SK-N-DZ (cell line): ENCODE measurements at regions not wholly inside any gene's neighbourhood (a gene's known extent, or its start where the extent isn't known, plus 50 kb on each side); places are given as distances from the start of the nearest gene placed in this dataset.
A peak's percentile ranks its signal among the peaks of the same experiment; 100 is the strongest.

ENCODE experiments used
- DNase-seq: peaks from one replicate; pipeline ENCODE4 v3.0.0-alpha.2; 2015; ENCODE audit warnings: low spot score

- DNase-seq: no peak
These were observed 55.3 kb upstream of the POM121L12 start for GRCh38 chr7:52980129-52980528.

DNA sequence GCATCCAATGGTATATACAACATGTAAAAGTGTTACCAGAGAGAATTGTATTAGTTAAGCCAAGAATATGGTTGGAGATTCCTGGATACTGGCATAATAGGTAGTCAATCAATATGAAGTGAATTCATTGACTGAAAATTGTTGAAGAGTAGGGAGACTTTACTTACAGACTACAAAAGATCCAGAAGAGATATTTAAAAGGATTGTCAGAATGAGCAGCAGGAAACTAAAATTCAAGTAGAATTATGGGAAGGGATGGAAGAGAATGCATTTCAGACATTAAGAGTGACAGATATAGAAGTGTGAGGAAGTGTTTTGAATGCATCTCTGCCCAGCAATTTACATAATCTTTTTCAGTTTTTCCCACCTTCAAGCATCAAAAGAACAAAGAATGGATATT is 62.3 kb upstream of the POM121L12 start:
- no peak for DNase-seq

DNA sequence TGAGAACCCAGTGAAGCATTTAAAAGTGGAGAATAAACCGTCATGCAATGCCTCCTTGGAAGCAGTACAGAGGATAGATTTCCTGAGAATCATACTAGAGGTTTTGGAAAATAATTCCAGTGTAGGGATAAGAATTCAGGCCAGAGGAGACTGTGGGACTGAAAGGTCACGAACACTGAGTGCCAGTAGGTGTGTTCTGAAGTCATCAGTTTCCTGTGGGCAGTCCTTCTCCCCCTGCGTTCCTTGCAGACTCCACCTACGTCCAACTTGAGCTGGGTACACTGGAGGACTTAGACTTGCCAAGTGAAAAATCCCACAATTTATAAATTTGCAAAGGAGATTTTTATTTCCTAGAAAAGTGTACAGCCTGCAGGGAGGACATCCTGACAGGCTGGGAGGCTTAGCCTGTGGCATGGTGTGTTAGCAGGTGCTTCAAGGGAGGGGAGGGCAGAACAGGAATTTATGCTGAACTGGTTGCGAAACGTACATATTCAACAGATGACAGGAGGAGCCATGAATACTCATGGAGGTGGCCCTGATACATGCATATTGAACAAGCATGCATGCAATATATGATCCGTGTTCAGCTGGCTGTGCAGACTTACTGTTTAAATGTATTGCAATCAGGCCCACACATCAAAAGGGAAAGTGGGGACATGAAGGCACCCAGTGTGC is 72.9 kb upstream of the POM121L12 start:
- DNase-seq: no peak

- DNase-seq: no peak
These were observed 74.3 kb upstream of the POM121L12 start for GRCh38 chr7:52961084-52961483.

- DNase-seq: no peak
These were observed 75.4 kb upstream of the POM121L12 start for GRCh38 chr7:52959878-52960660.

- DNase-seq: no peak
These were observed 76.1 kb upstream of the POM121L12 start for GRCh38 chr7:52959336-52959735.

GRCh38 chr7:52958621-52959140 is 76.8 kb upstream of the POM121L12 start:
- DNase-seq: no peak

DNA sequence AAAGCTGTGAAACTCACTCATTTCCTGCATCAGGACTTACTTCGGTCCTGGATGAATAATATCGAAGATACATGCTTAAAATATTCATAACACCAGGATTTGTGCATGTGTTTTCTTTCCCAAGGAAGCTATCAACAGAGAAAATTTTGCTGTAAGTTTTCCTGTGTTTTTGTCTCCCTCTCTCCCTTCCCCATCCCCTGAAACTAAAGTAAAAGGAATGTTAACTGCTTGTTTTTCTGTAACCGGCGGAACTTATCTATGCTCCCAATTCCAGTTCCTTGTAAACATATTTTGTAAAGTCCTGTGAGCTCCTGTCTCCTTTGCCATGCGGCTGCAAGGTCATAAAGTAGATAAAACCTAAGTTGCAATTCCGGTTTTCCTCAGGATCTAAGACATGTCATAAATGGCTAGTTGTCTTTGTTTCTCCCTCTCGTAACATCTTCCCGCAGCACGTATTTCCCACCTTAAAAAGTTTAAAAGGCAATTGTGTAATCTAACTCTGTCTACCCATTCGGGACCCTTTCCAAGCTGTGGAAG is 79.0 kb upstream of the POM121L12 start:
- DNase-seq: no peak

DNA sequence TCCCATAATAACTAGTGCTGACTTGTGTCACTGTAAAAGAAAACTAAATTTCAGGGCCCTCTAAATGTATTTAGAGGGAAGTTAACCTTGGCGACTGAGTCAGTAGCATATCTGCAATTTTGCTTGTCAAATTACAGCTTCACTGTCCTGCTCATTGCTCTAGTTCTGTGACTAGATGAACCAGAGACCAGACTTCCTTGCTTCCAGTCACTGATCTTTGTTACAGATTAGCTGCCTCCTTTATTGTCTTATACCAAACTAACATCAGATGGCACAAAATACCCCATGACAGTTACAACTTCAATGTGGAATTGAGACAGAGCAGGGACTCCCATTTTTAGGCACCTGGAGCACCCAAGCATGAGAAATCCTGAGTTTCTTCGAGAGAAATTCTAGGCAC is 79.9 kb upstream of the POM121L12 start:
- peak; percentile 85 for DNase-seq

DNA sequence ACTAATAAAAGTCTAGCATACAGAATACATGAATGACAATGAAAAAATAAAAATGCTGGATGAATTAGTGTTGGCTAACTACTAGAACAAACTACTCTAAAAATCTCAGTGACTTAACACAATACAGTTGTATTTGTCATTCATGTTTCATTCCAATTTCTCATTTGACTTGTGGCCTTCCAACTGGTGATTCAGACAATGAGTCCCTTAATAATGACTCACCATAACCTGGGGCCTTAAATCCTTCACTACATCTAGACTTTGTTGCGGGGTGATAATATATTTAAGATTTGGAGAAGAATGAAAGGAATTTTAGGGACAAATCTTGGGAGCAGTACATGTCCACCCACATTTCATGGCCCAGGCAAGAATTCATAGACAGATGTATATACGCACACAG is 90.5 kb upstream of the POM121L12 start:
- DNase-seq: no peak

DNA sequence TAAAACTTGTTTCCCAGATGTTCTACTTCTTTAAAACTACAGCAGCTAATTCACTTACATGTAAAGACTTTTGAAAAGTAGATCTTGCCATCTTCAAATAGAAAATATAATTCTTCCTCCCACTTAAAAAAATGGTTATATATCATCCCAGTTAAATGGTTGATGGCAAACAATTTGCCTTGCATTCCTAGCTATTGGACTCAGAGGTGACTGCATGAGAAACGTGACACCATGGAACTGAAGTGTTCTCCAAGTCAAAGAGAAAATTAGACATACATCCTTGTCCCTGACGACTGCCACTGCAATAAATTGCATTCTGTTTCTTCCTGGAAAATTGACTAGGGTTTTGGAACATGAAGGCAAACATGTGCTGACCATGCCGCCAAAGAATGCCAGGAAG is 95.0 kb upstream of the POM121L12 start:
- no peak for DNase-seq

DNA sequence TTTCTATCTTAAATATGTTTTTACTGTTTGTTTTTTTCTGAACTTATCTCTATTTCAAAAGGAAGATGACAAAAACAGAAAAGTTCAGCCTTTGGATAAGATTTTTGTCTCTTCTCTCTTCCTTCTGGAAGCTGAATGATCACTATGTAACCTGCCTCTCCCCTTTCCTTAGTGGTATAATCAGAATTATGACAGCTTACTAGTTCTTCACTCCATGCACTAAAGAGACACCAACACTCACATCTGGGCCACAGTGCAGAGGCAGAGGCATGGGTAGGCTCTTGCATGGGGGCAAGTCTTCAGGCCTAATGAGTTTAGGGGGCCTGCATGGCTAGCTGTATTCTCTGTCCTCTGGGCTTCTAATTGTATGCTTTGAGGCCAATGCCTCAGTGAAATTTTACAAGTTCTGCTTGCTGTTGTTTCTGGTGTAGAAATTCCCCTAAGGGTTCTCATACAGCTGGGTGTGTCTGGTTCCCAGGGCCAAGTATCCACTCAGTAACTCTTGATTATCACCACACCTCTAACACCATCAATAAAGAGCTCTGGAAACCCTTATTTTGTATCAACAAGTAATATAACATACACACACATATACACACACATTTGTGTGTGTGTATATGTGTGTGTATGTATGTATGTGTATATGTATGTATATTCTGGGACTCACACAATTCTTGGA is 96.8 kb upstream of the POM121L12 start:
- DNase-seq: no peak

DNA sequence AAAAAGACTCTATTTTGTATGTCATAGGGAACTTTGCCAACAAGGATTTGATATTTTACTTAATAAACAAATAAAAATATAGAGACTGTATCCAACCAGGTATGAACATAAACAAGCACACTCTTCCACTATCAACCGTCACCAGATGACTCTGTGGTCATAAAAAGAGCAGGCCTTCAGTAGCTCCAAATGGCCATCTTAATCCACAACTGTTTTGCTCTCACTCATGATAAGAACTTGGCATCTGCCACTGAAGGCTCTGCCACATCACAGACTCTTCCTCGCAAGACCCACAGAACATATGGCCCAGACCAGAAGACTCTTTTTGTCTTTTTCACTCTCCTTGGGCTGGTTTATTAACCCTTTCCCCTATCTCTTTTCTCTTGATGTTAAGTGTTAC is 98.7 kb upstream of the POM121L12 start:
- no peak for DNase-seq

DNA sequence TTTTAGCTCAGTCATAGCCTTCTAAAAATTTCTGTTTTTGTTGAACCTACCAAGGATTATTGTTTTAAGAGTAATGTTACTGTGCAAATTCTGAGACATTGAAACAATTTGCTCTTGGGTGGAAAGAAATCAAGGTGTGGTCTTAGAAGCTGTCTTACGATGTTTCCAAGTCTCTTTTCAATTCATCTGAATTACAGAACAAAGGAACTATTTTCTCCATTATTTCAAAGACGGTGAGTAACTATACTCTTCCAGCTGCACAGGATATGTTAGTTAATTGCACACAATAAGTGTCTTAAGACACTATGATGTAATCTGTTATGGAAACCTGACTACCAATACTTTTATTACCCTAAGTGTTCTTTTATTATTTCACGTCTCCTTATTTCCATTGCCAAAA is 106.8 kb upstream of the POM121L12 start:
- DNase-seq: no peak

DNA sequence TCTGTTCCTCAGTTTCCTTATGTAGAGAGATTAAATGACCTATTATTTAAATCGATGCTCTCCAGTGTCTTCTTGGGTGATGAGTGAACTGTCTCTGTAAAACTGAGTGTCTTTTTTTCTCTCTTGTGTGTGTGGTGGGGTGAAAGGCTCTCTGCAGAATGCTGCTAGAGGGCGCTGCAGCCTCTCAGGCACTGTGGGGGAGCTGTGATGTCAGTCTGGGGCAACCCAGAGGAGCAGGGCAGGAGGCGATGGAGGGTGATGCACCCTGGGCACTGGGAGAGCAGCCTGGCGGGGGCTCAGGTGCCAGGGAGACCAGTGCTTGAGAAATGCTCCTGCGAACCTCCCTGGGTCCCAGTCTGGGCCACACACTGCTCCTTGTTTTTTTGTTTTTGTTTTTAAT is 110.1 kb upstream of the POM121L12 start:
- no peak for DNase-seq

GRCh38 chr7:52920977-52921376 is 114.5 kb upstream of the POM121L12 start:
- DNase-seq: peak; percentile 99

DNA sequence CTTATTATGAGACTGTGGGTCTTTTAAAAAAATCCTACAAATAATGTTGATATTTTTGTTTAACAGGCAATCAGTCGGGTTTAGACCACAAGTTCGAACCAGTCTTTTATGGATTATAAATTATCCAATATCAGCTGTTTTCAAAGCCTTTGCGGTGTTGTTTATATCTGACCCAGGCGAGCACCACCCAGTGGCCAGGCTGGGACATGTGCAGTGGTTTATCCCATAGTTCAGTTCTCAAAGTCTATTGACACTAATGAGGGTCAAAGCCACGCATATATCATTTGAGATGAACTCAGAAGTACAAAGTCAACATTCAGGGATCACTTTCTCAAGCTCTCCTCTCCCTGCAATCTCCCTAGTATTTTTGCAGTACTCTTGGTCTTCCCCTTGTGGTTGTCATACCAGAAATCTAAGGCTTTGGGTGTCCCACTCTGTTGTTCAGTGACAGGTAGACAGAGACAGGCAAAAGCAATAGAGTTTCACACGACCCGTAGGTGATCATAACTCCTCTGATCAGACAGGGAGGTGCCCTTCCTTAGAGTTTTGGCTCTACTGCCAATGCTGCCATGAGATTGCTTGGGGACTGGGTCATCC is 117.4 kb upstream of the POM121L12 start:
- DNase-seq: no peak

- DNase-seq: no peak
These were observed 123.6 kb upstream of the POM121L12 start for GRCh38 chr7:52911795-52912194.

- DNase-seq: no peak
These were observed 124.1 kb upstream of the POM121L12 start for GRCh38 chr7:52911326-52911725.

DNA sequence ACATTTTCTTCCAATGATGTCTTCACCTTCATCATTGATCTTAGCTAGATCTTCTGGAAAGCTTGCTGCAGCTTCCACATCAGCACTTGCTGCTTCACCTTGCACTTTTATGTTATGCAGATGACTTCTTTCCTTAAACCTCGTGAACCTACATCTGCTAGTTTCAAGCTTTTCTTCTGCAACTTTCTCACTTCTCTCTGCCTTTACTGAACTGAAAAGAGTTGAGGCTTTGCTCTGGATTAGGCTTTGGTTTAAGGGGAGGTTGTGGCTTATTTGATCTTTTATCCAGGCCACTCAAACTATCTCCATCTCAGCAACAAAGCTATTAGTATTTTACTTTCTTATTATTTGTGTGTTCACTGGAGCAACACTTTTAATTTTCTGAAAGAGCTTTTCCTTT is 125.5 kb upstream of the POM121L12 start:
- no peak for DNase-seq

GRCh38 chr7:52909131-52909530 is 126.3 kb upstream of the POM121L12 start:
- no peak for DNase-seq

GRCh38 chr7:52897713-52898112 is 137.7 kb upstream of the POM121L12 start:
- no peak for DNase-seq
